Lower leg skin (tissue), 4 donors: ENCODE measurements at regions not wholly inside any gene's neighbourhood (a gene's known extent, or its start where the extent isn't known, plus 50 kb on each side); places are given as distances from the start of the nearest gene placed in this dataset.
"Not testable (repeated sequence)": the region's sequence is repeated elsewhere in the genome, so short reads cannot be mapped to it uniquely, and the experiment has no call there.

Source experiments
- DNase-seq, 2 donors: peaks; one replicate each; pipeline ENCODE4 v3.0.0-alpha.2; 2019; ENCODE audit warnings: low spot score in 2 of 2
- H3K4me3 ChIP-seq: fragments of 200-600 bp; sonication (generic); 2 replicates; pipeline ENCODE4 v1.5.1; 2017; ENCODE audit warnings: mild to moderate bottlenecking, low read depth; ENCODE audit not compliant: poor library complexity, severe bottlenecking
- CTCF ChIP-seq, 3 donors: fragments of 450-650 bp; IDR thresholded peaks; one replicate each; pipeline ENCODE4 v1.5.1; 2016; ENCODE audit warnings: antibody characterized with exemption in 3 of 3, mild to moderate bottlenecking in 3 of 3, moderate library complexity in 2 of 3
- POLR2A ChIP-seq, 2 donors: fragments of 450-650 bp; IDR thresholded peaks; one replicate each; pipeline ENCODE4 v1.6.1; 2016 to 2017; ENCODE audit warnings: antibody characterized with exemption in 2 of 2, mild to moderate bottlenecking in 1 of 2, moderate library complexity in 1 of 2
- WGBS, 2 donors: methylation state at CpG; one replicate each; pipeline ENCODE4 v1.1.5; 2018; 5-methylcytosine and 5-hydroxymethylcytosine counted together
- intact Hi-C: fragments of 100-400 bp; cut with DNase I; formaldehyde crosslinking; loops from one replicate; pipeline ENCODE4 v1.15.0; 2023; ENCODE audit warnings: low total_unique reads

- TF ChIP-seq POLR2A (IDR thresholded peaks at IDR 0.05) (no peak), CTCF (IDR thresholded peaks at IDR 0.05) (no peak)
- intact Hi-C loops: no loop called here
- DNase-seq: no peak
- 79 to 91% methylated on average over 1 of the region's 1 CpG for WGBS, 2 donors
- H3K4me3 ChIP-seq: no peak overlapping the region
Observed at GRCh38 chr6:56888687-56889086, 66.2 kb upstream of the BEND6 start.

GRCh38 chr6:56887086-56887485 is 67.8 kb upstream of the BEND6 start:
- no peak overlapping the region for H3K4me3 ChIP-seq
- WGBS, 2 donors: 43 to 60% methylated on average over 1 of the region's 1 CpG
- DNase-seq: no peak
- intact Hi-C loops: no loop called here
- TF ChIP-seq POLR2A (IDR thresholded peaks at IDR 0.05) (no peak), CTCF (IDR thresholded peaks at IDR 0.05) (no peak)

GRCh38 chr6:56877922-56878321 is 77.0 kb upstream of the BEND6 start:
- intact Hi-C loops: no loop called here
- 85 to 91% methylated on average over 2 of the region's 2 CpGs for WGBS, 2 donors
- no peak for TF ChIP-seq POLR2A (IDR thresholded peaks at IDR 0.05)
- TF ChIP-seq CTCF (IDR thresholded peaks at IDR 0.05): no peak
- DNase-seq: no peak
- H3K4me3 ChIP-seq: no peak overlapping the region

- H3K4me3 ChIP-seq: no peak overlapping the region
- intact Hi-C loops: no loop called here
- 91 to 97% methylated on average over 5 of the region's 5 CpGs for WGBS, 2 donors
- TF ChIP-seq CTCF (IDR thresholded peaks at IDR 0.05) (no peak), POLR2A (IDR thresholded peaks at IDR 0.05) (no peak)
- no peak for DNase-seq
Observed at GRCh38 chr6:56875961-56876360, 78.9 kb upstream of the BEND6 start.

GRCh38 chr6:56875523-56875922 is 79.4 kb upstream of the BEND6 start:
- TF ChIP-seq CTCF (IDR thresholded peaks at IDR 0.05) (no peak), POLR2A (IDR thresholded peaks at IDR 0.05) (no peak)
- intact Hi-C loops: no loop called here
- no peak overlapping the region for H3K4me3 ChIP-seq
- 95 to 97% methylated on average over 1 of the region's 1 CpG for WGBS, 2 donors
- DNase-seq: no peak

- H3K4me3 ChIP-seq: no peak overlapping the region
- intact Hi-C loops: no loop called here
- TF ChIP-seq CTCF (IDR thresholded peaks at IDR 0.05): no peak
- no peak for TF ChIP-seq POLR2A (IDR thresholded peaks at IDR 0.05)
- DNase-seq: no peak
- WGBS, 2 donors: 91 to 92% methylated on average over 3 of the region's 3 CpGs
Observed at GRCh38 chr6:56874328-56874727, 80.6 kb upstream of the BEND6 start.

GRCh38 chr6:56870053-56870452 is 84.9 kb upstream of the BEND6 start:
- intact Hi-C loops, DNase-seq, H3K4me3 ChIP-seq: not testable (repeated sequence)
- 86 to 87% methylated on average over 5 of the region's 5 CpGs for WGBS, 2 donors
